Heart left ventricle (tissue), 16 donors: ENCODE measurements at regions not wholly inside any gene's neighbourhood (a gene's known extent, or its start where the extent isn't known, plus 50 kb on each side); places are given as distances from the start of the nearest gene placed in this dataset.

Experiments
- ATAC-seq, 4 donors: fragments of 200-7000 bp; cut with Tn5 transposase; one replicate each; pipeline ENCODE4 v1.9.1; 2020 to 2022; ENCODE audit warnings: moderate library complexity in 4 of 4, mild to moderate bottlenecking in 3 of 4, moderate number of reproducible peaks in 1 of 4
- DNase-seq, 5 donors: peaks; one replicate each; pipeline ENCODE4 v3.0.0-alpha.2; 2020
- H3K27ac ChIP-seq, 12 donors: fragments of 200-600 bp; sonication (generic) in 4 of 12; one replicate each; pipeline versions ENCODE4 v1.5.0 to v1.8.0; 2016 to 2022; ENCODE audit warnings: mild to moderate bottlenecking in 2 of 12
- H3K27me3 ChIP-seq, 9 donors: fragments of 200-600 bp; sonication (generic) in 2 of 9; one replicate each; pipeline versions ENCODE4 v1.5.1 to v1.8.0; 2016 to 2022; ENCODE audit warnings: mild to moderate bottlenecking in 3 of 9
- H3K36me3 ChIP-seq, 9 donors: fragments of 200-600 bp; sonication (generic) in 2 of 9; one replicate each; pipeline versions ENCODE4 v1.5.0 to v1.8.0; 2018 to 2022; ENCODE audit warnings: mild to moderate bottlenecking in 2 of 9
- H3K4me1 ChIP-seq, 12 donors: fragments of 200-600 bp; sonication (generic) in 4 of 12; one replicate each; pipeline versions ENCODE4 v1.5.0 to v1.8.0; 2016 to 2022; ENCODE audit warnings: mild to moderate bottlenecking in 3 of 12
- H3K4me3 ChIP-seq, 12 donors: fragments of 200-600 bp; sonication (generic) in 4 of 12; one replicate each; pipeline versions ENCODE4 v1.5.0 to v1.8.0; 2017 to 2022; ENCODE audit warnings: mild to moderate bottlenecking in 9 of 12, moderate library complexity in 4 of 12
- H3K9me3 ChIP-seq, 12 donors: fragments of 200-600 bp; sonication (generic) in 4 of 12; one replicate each; pipeline versions ENCODE4 v1.5.0 to v1.8.0; 2016 to 2022; ENCODE audit warnings: mild to moderate bottlenecking in 1 of 12
- POLR2A ChIP-seq, 2 donors: fragments of 450-650 bp; IDR thresholded peaks; one replicate each; pipeline ENCODE4 v1.6.1; 2017; ENCODE audit warnings: antibody characterized with exemption in 2 of 2, mild to moderate bottlenecking in 2 of 2, moderate library complexity in 2 of 2
- WGBS, 4 donors: extraction: QIAGEN DNeasy Blood & Tissue Kit in 2 of 4; methylation state at CpG; one replicate each; pipeline versions ENCODE4 v1.1.5 to v1.1.7; 2013 to 2018; 5-methylcytosine and 5-hydroxymethylcytosine counted together
- intact Hi-C, 10 donors: fragments of 100-400 bp; cut with DNase I; formaldehyde crosslinking; loops; one replicate each; pipeline versions ENCODE4 v1.11.1 to v1.14.2; 2022
- TF ChIP-seq, protein P1 (sequence below), 12 donors: fragments of 200-600 bp; sonication (generic) in 4 of 12; IDR thresholded peaks; one replicate each; pipeline versions ENCODE4 v1.5.0 to v1.8.0; 2018 to 2022; ENCODE audit warnings: antibody characterized with exemption in 12 of 12, mild to moderate bottlenecking in 5 of 12
- donor health status: ischemic (EF 13 %, LVEDD 7.1; RV severe dilation, severe dysfunction).
- donor health status: healthy with polysubstance abuse.
- donor health status: DM: no; HTN: yes; CAD: no.
- donor health status: DM: no; HTN: no; CAD: no.
- donor health status: ischemic (EF 25% LVEDD 6.9; RV normal size, moderate dysfunction).
- donor health status: ischemic (EF 25% LVEDD 5.7; RV mildly dilated, moderate dysfunction).
- donor health status: healthy.
- donor health status: DM: yes; HTN: yes; CAD: no.
- donor health status: ischemic (EF 35%, LVEDD 5.7; RV mildly dilated, moderate dysfunction).
- donor health status: nonischemic (EF 11% LVEDD 7.7; RV severe dilation, severe dysfunction).
- donor health status: DM: yes; HTN: yes; CAD: no.
- donor health status: PGD.
- donor health status: ischemic (EF 29% LVEDD 5.4; RV normal size, mild dysfunction).
- donor health status: nonischemic (EF 23%, LVEDD 6.1; RV moderate dilation, normal function).

- DNase-seq = no peak
- Histone ChIP-seq H3K27me3 (no peaks in the 10 kb centered on the region), H3K36me3 (no peaks in the 10 kb centered on the region), H3K9me3 (no peaks in the 10 kb centered on the region), H3K27ac (no peak overlapping the region), H3K4me1 (peaks cover 0 to 62% (median 44%) of the 10 kb centered on the region in 12 donors), H3K4me3 (no peak overlapping the region)
- intact Hi-C loops = loop anchor here in 4 of 10 donors (2.0 to 10.0 kb wide), 5 partner anchors 35 to 175 kb away; partner anchors contain the start of gene RYBP (in 2 of the 4)
- TF ChIP-seq, protein P1, sequence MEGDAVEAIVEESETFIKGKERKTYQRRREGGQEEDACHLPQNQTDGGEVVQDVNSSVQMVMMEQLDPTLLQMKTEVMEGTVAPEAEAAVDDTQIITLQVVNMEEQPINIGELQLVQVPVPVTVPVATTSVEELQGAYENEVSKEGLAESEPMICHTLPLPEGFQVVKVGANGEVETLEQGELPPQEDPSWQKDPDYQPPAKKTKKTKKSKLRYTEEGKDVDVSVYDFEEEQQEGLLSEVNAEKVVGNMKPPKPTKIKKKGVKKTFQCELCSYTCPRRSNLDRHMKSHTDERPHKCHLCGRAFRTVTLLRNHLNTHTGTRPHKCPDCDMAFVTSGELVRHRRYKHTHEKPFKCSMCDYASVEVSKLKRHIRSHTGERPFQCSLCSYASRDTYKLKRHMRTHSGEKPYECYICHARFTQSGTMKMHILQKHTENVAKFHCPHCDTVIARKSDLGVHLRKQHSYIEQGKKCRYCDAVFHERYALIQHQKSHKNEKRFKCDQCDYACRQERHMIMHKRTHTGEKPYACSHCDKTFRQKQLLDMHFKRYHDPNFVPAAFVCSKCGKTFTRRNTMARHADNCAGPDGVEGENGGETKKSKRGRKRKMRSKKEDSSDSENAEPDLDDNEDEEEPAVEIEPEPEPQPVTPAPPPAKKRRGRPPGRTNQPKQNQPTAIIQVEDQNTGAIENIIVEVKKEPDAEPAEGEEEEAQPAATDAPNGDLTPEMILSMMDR (IDR thresholded peaks at IDR 0.05) = no peak
- no peak for TF ChIP-seq POLR2A (IDR thresholded peaks at IDR 0.05)
- ATAC-seq = no peak
- WGBS, 4 donors = 72 to 91% (median 80%) methylated on average over 2 of the region's 2 CpGs
Measured at GRCh38 chr3:72271923-72272322, 487.0 kb upstream of the PROK2 start.

DNA sequence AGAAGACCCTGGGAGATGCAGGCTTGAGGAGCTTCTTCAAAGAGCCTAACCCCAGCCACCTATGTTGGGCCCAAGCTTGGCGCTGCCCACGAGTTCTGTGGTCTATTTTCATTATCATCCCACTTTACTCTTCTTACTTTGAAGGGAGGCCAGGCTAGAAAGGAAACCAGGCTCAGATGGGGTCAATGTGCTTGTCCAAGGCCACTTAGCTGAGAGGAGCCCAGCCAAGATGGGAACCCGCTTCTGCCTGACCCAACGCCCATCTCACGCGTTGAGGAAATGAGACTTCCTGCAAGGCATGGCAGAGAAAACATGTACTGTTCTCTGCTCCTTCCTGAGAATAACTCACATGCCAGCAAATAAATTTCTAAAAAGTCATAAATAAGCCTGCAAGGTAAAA is 486.3 kb upstream of the PROK2 start:
- WGBS, 4 donors = 53 to 72% (median 66%) methylated on average over 6 of the region's 6 CpGs
- no peaks in the 10 kb centered on the region for H3K27me3 ChIP-seq
- H3K9me3 ChIP-seq = no peaks in the 10 kb centered on the region
- peaks cover 0 to 62% (median 44%) of the 10 kb centered on the region in 12 donors for H3K4me1 ChIP-seq
- peak overlapping the region in 1 of 12 donors; percentile 42 for H3K27ac ChIP-seq
- no peak for TF ChIP-seq POLR2A (IDR thresholded peaks at IDR 0.05)
- TF ChIP-seq, protein P1 (IDR thresholded peaks at IDR 0.05) = no peak
- H3K36me3 ChIP-seq = no peaks in the 10 kb centered on the region
- intact Hi-C loops = loop anchor here in 4 of 10 donors (2.0 to 10.0 kb wide), 5 partner anchors 36 to 176 kb away; partner anchors contain the start of gene RYBP (in 2 of the 4)
- peak in 3 of 5 donors; percentile 30 to 48 (median 47) for DNase-seq
- ATAC-seq = peak in 3 of 4 donors; percentile 22 to 26 (median 22)
- H3K4me3 ChIP-seq = no peak overlapping the region

DNA sequence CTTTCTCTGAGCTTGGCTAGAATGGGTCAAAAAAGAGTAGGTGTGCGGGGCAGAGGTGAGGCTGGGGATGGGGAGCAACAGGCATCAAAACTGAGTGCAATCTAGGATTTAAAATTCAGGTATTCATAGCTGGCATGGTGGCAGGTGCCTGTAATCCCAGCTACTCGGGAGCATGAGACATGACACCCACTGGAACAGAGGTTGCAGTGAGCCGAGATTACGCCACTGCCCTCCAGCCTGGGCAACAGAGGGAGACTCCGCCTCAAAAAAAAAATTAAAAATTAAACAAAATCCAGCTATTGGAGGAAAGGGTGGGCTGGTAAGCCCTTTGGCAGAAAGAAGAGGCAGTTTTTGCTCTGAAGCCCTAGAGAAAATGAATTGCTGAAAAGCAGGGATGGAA is 485.8 kb upstream of the PROK2 start:
- intact Hi-C loops = loop anchor here in 4 of 10 donors (2.0 to 10.0 kb wide), 5 partner anchors 37 to 177 kb away; partner anchors contain the start of gene RYBP (in 2 of the 4)

GRCh38 chr3:72270072-72270681 is 485.2 kb upstream of the PROK2 start:
- DNase-seq = peak; percentile 83 to 91 (median 87)
- TF ChIP-seq, protein P1 (IDR thresholded peaks at IDR 0.05) = no peak
- no peak for TF ChIP-seq POLR2A (IDR thresholded peaks at IDR 0.05)
- WGBS, 4 donors = 24 to 34% (median 29%) methylated on average over 9 of the region's 9 CpGs
- no peaks in the 10 kb centered on the region for H3K9me3 ChIP-seq
- peak; percentile 83 to 95 (median 92) for ATAC-seq
- H3K36me3 ChIP-seq = no peaks in the 10 kb centered on the region
- no peak overlapping the region for H3K4me3 ChIP-seq
- H3K4me1 ChIP-seq = peaks cover 0 to 59% (median 43%) of the 10 kb centered on the region in 12 donors
- intact Hi-C loops = loop anchor here in 4 of 10 donors (2.0 to 10.0 kb wide), 5 partner anchors 37 to 177 kb away; partner anchors contain the start of gene RYBP (in 2 of the 4)
- H3K27me3 ChIP-seq = no peaks in the 10 kb centered on the region
- H3K27ac ChIP-seq = peak overlapping the region in 6 of 12 donors; percentile 14 to 69 (median 26)

More for the DNA sequence above, 485.8 kb upstream of the PROK2 start:
- H3K9me3 ChIP-seq = no peaks in the 10 kb centered on the region
- no peak overlapping the region for H3K4me3 ChIP-seq
- 93 to 98% (median 95%) methylated on average over 5 of the region's 5 CpGs for WGBS, 4 donors
- no peaks in the 10 kb centered on the region for H3K36me3 ChIP-seq
- H3K4me1 ChIP-seq = peaks cover 0 to 62% (median 44%) of the 10 kb centered on the region in 12 donors
- no peak for ATAC-seq
- H3K27me3 ChIP-seq = no peaks in the 10 kb centered on the region
- peak overlapping the region in 1 of 12 donors; percentile 69 for H3K27ac ChIP-seq
- no peak for TF ChIP-seq POLR2A (IDR thresholded peaks at IDR 0.05)
- TF ChIP-seq, protein P1 (IDR thresholded peaks at IDR 0.05) = no peak
- no peak for DNase-seq
